ENCODE measurements at regions not wholly inside any gene's neighbourhood (a gene's known extent, or its start where the extent isn't known, plus 50 kb on each side); places are given as distances from the start of the nearest gene placed in this dataset.

DNA sequence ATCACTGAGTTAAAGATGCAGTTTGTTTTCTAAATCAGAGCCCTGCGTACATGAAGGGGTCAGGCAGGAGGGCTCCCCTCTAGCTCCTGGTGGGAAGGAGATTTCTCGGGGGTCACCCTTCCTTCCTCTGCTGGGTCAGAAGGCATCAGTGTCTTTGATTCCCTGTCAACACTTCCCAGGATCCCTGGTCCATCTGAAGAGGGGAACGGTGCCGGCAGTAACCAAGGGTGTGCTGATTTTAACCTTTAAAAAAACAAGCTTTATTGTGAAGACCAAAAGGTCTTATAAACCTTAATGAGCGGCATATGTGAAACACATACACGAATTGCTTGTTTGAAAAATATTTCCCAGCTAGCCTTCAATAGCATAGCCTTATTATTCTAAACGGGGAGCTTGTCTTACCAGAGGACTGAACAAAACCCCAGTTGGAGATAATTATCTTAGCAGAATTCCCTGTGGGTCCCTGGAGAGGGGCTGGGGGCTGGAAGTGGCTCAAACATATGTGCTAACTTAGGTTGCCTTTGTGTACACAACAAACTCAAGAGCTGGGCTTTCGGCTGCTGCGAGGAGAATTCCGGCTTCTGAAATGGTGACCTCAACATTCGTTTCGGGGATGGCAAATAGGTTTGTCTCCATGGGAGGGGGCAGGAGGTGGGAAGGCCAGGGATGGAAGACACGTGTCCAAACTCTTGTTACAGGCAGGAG lies 114.9 kb upstream of the MYCN start:
- Histone ChIP-seq H3K36me3 (ENCODE audit: control insufficient read depth, insufficient read depth, low read length) (no peaks in the 10 kb centered on the region), H3K27me3 (replicated peaks; ENCODE audit: control insufficient read depth, insufficient read depth, low read length) (no peaks in the 10 kb centered on the region; the same call in 1 of the 2 replicates), H3K4me3 (replicated peaks; ENCODE audit: low read depth, low read length) (no peak overlapping the region)
- TF ChIP-seq, protein P1, sequence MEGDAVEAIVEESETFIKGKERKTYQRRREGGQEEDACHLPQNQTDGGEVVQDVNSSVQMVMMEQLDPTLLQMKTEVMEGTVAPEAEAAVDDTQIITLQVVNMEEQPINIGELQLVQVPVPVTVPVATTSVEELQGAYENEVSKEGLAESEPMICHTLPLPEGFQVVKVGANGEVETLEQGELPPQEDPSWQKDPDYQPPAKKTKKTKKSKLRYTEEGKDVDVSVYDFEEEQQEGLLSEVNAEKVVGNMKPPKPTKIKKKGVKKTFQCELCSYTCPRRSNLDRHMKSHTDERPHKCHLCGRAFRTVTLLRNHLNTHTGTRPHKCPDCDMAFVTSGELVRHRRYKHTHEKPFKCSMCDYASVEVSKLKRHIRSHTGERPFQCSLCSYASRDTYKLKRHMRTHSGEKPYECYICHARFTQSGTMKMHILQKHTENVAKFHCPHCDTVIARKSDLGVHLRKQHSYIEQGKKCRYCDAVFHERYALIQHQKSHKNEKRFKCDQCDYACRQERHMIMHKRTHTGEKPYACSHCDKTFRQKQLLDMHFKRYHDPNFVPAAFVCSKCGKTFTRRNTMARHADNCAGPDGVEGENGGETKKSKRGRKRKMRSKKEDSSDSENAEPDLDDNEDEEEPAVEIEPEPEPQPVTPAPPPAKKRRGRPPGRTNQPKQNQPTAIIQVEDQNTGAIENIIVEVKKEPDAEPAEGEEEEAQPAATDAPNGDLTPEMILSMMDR (IDR thresholded peaks at IDR 0.05; ENCODE audit: insufficient read depth, low read length, poor library complexity, severe bottlenecking): no peak
- no peak for DNase-seq (ENCODE audit: extremely low read depth, insufficient read length)

DNA sequence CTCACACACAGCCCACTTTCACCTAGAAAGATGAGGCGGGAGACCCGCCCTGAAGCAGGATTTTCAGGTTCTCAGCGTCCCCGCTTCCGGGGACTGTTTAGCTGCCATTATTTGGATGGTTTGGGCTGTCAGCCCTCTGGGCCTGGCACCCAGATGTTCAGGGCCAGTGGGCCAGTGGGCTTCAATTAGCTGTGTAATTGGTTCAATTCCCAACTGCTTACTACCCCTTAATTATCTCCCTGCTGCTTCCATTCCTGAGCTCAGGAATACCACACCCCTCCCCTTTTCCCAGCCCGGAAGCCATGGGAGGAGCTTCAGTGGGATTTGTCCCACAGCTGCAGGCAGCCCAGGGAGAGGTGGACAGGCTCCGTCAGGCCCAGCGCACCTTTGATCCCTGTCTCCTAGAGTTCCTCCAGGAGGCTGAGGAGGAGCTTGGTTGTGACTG lies 114.1 kb upstream of the MYCN start:
- DNase-seq (ENCODE audit: extremely low read depth, insufficient read length): no peak
- Histone ChIP-seq H3K27me3 (replicated peaks; ENCODE audit: control insufficient read depth, insufficient read depth, low read length) (no peaks in the 10 kb centered on the region; the same call in 1 of the 2 replicates), H3K36me3 (ENCODE audit: control insufficient read depth, insufficient read depth, low read length) (no peaks in the 10 kb centered on the region), H3K4me3 (replicated peaks; ENCODE audit: low read depth, low read length) (no peak overlapping the region)
- TF ChIP-seq, protein P1 (IDR thresholded peaks at IDR 0.05; ENCODE audit: insufficient read depth, low read length, poor library complexity, severe bottlenecking): no peak

DNA sequence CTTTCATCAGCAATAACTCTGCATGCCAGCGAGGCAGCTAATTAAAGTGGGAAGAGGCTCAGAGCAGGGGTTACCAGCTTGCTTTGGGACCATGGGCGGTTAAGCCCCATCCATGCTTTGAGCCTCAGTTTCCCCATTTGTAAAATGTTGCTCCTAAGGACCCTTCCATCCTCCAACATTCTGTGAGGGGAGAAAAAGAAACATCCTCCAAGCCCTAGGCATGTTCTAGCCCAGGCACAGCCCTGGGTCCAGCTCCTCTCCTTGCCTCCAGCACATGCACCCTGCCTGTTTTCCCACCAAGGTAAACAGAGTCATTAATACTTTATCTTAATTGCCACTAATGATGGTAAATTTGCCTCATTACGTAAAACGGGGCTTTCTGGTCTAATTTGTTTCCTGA lies 113.3 kb upstream of the MYCN start:
- Histone ChIP-seq H3K27me3 (replicated peaks; ENCODE audit: control insufficient read depth, insufficient read depth, low read length) (no peaks in the 10 kb centered on the region; the same call in 1 of the 2 replicates), H3K36me3 (ENCODE audit: control insufficient read depth, insufficient read depth, low read length) (no peaks in the 10 kb centered on the region), H3K4me3 (replicated peaks; ENCODE audit: low read depth, low read length) (no peak overlapping the region)
- no peak for DNase-seq (ENCODE audit: extremely low read depth, insufficient read length)
- TF ChIP-seq, protein P1 (IDR thresholded peaks at IDR 0.05; ENCODE audit: insufficient read depth, low read length, poor library complexity, severe bottlenecking): no peak

DNA sequence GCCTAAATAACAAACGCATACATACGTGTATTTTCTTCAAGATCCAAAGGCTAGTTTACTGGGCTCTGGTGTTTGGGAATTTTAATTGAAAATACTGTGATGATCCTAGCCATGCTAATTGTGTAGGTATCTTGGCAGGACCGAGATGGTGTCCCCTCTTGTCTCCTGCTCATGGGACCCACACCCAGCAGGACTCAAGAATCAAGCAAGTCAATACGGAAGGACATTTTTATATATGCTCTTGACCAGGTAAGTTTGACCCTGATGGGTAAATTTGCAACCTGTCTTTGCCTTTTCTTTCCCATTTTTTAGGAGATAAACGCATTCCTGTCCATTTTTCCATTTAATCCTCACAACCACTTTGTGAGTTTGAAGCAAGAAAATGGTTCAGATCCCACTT lies 111.8 kb upstream of the MYCN start:
- no peaks in the 10 kb centered on the region for H3K36me3 ChIP-seq (ENCODE audit: control insufficient read depth, insufficient read depth, low read length)
- H3K4me3 ChIP-seq (replicated peaks; ENCODE audit: low read depth, low read length): no peak overlapping the region
- TF ChIP-seq, protein P1 (IDR thresholded peaks at IDR 0.05; ENCODE audit: insufficient read depth, low read length, poor library complexity, severe bottlenecking): no peak
- DNase-seq (ENCODE audit: extremely low read depth, insufficient read length): no peak
- peaks cover 1% of the 10 kb centered on the region; the same call in 1 of the 2 replicates for H3K27me3 ChIP-seq (replicated peaks; ENCODE audit: control insufficient read depth, insufficient read depth, low read length)

DNA sequence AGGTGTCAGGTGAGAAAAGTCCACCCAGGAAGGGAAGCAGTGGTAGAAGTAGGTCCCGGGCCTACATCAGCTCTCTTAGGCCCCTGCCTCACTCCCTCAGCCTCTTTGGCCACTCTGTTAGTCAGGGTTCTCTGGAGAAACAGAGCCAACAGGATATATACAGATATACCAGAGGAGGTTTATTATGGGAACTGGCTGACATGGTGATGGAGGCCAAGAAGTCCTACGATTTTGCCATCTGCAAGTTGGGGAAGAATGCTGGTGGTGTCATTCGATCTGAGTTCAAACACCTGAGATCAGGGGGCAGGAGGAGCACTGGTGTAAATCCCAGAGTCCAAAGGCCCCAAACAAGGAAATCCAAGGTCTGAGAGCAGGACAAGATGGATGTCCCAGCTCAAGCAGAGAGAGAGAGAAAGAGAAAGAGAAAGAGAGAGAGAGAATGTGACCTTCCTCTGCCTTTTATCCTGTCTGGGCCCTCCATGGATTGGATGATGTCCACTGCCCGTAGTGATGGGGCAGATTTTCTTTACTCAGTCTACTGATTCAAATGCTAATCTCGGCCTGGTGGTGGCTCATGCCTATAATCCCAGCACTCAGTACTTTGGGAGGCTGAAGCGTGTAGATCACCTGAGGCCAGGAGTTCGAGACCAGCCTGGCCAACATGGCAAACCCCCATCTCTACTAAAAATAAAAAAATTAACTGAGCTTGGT lies 111.1 kb upstream of the MYCN start:
- Histone ChIP-seq H3K4me3 (replicated peaks; ENCODE audit: low read depth, low read length) (no peak overlapping the region), H3K36me3 (ENCODE audit: control insufficient read depth, insufficient read depth, low read length) (no peaks in the 10 kb centered on the region), H3K27me3 (replicated peaks; ENCODE audit: control insufficient read depth, insufficient read depth, low read length) (peaks cover 1% of the 10 kb centered on the region; the same call in 1 of the 2 replicates)
- DNase-seq (ENCODE audit: extremely low read depth, insufficient read length): no peak
- TF ChIP-seq, protein P1 (IDR thresholded peaks at IDR 0.05; ENCODE audit: insufficient read depth, low read length, poor library complexity, severe bottlenecking): no peak

Measured in GM06990 (cell line).